GM12892 (cell line): ENCODE measurements at regions not wholly inside any gene's neighbourhood (a gene's known extent, or its start where the extent isn't known, plus 50 kb on each side); places are given as distances from the start of the nearest gene placed in this dataset.
"Not testable (repeated sequence)": the region's sequence is repeated elsewhere in the genome, so short reads cannot be mapped to it uniquely, and the experiment has no call there.

Source experiments
- DNase-seq: peaks from one replicate; pipeline ENCODE4 v3.0.0; 2011; ENCODE audit not compliant: insufficient read length
- FAIRE-seq: peaks from 2 replicates; lab custom pipeline; 2011; peaks lifted over from hg19 to GRCh38; lab: Jason Lieb, UNC
- POLR2A ChIP-seq: IDR thresholded peaks from 2 replicates; pipeline ENCODE4 v1.6.1; 2011; ENCODE audit warnings: low read depth, low read length, control low read depth
- POLR2AphosphoS5 ChIP-seq: IDR thresholded peaks from 2 replicates; pipeline ENCODE4 v1.6.1; 2011; ENCODE audit warnings: low read depth, low read length, control low read depth
- TAF1 ChIP-seq: IDR thresholded peaks from 2 replicates; pipeline ENCODE4 v1.6.1; 2011; ENCODE audit warnings: low read depth, mild to moderate bottlenecking, control low read depth, low read length, borderline replicate concordance

GRCh38 chr2:239824866-239825704 lies 200.1 kb downstream of the NDUFA10 start:
- TF ChIP-seq POLR2AphosphoS5 (no peak), POLR2A (no peak), TAF1 (no peak)
- no peak for DNase-seq
- no peak for FAIRE-seq

- no peak for FAIRE-seq
- DNase-seq: no peak
Measured at GRCh38 chr2:239824046-239824694, 201.0 kb downstream of the NDUFA10 start.

GRCh38 chr2:239822146-239822831 lies 202.9 kb downstream of the NDUFA10 start:
- FAIRE-seq: no peak
- no peak for DNase-seq
- no peak for TF ChIP-seq POLR2AphosphoS5
- no peak for TF ChIP-seq POLR2A
- TF ChIP-seq TAF1: no peak

More at GRCh38 chr2:239824046-239824694, 201.0 kb downstream of the NDUFA10 start:
- no peak for TF ChIP-seq TAF1
- no peak for TF ChIP-seq POLR2AphosphoS5
- TF ChIP-seq POLR2A: no peak

GRCh38 chr2:239821694-239822075 lies 203.5 kb downstream of the NDUFA10 start:
- TF ChIP-seq POLR2A (no peak), TAF1 (no peak), POLR2AphosphoS5 (no peak)
- FAIRE-seq: no peak

GRCh38 chr2:239820836-239821693 lies 204.1 kb downstream of the NDUFA10 start:
- TF ChIP-seq POLR2A: no peak
- no peak for TF ChIP-seq POLR2AphosphoS5
- TF ChIP-seq TAF1: no peak
- FAIRE-seq (no peak), DNase-seq (no peak)

More at GRCh38 chr2:239821694-239822075, 203.5 kb downstream of the NDUFA10 start:
- no peak for DNase-seq

GRCh38 chr2:239819974-239820555 lies 205.1 kb downstream of the NDUFA10 start:
- FAIRE-seq: no peak
- TF ChIP-seq TAF1 (no peak), POLR2A (no peak), POLR2AphosphoS5 (no peak)
- DNase-seq: no peak

- TF ChIP-seq TAF1 (no peak), POLR2AphosphoS5 (no peak), POLR2A (no peak)
- no peak for DNase-seq
- no peak for FAIRE-seq
Measured at GRCh38 chr2:239819091-239819973, 205.8 kb downstream of the NDUFA10 start.

- no peak for TF ChIP-seq TAF1
- TF ChIP-seq POLR2A: no peak
- TF ChIP-seq POLR2AphosphoS5: no peak
- FAIRE-seq: no peak
- DNase-seq: no peak
Measured at GRCh38 chr2:239818531-239819011, 206.6 kb downstream of the NDUFA10 start.

- DNase-seq (no peak), FAIRE-seq (no peak)
- TF ChIP-seq TAF1 (no peak), POLR2AphosphoS5 (no peak), POLR2A (no peak)
Measured at GRCh38 chr2:239818086-239818485, 207.1 kb downstream of the NDUFA10 start.

- not testable (repeated sequence) for DNase-seq, FAIRE-seq
Measured at GRCh38 chr2:239817468-239818031, 207.6 kb downstream of the NDUFA10 start.
